ENCODE measurements at regions not wholly inside any gene's neighbourhood (a gene's known extent, or its start where the extent isn't known, plus 50 kb on each side); places are given as distances from the start of the nearest gene placed in this dataset.

- TF ChIP-seq CTCF (IDR thresholded peaks at IDR 0.05; ENCODE audit: poor library complexity, severe bottlenecking) = no peak
- no peak for DNase-seq (ENCODE audit: low spot score)
- Histone ChIP-seq H3K27me3 (ENCODE audit: insufficient read depth, poor library complexity, severe bottlenecking) (no peaks in the 10 kb centered on the region), H3K36me3 (ENCODE audit: low read depth) (no peaks in the 10 kb centered on the region), H3K4me1 (ENCODE audit: insufficient read depth, poor library complexity, severe bottlenecking) (no peaks in the 10 kb centered on the region), H3K27ac (ENCODE audit: poor library complexity, severe bottlenecking) (no peak overlapping the region), H3K4me3 (ENCODE audit: severe bottlenecking) (no peak overlapping the region), H3K9me3 (ENCODE audit: severe bottlenecking) (no peaks in the 10 kb centered on the region)
- peak; percentile 89 for ATAC-seq (ENCODE audit: low read depth)
Measured at GRCh38 chr10:9188022-9188810, 1133.7 kb downstream of the GATA3 start.

GRCh38 chr10:9189448-9189847, 1135.0 kb downstream of the GATA3 start:
- no peaks in the 10 kb centered on the region for H3K36me3 ChIP-seq (ENCODE audit: low read depth)
- no peaks in the 10 kb centered on the region for H3K4me1 ChIP-seq (ENCODE audit: insufficient read depth, poor library complexity, severe bottlenecking)
- no peaks in the 10 kb centered on the region for H3K9me3 ChIP-seq (ENCODE audit: severe bottlenecking)
- no peak overlapping the region for H3K27ac ChIP-seq (ENCODE audit: poor library complexity, severe bottlenecking)
- DNase-seq (ENCODE audit: low spot score) = no peak
- no peak for TF ChIP-seq CTCF (IDR thresholded peaks at IDR 0.05; ENCODE audit: poor library complexity, severe bottlenecking)
- no peaks in the 10 kb centered on the region for H3K27me3 ChIP-seq (ENCODE audit: insufficient read depth, poor library complexity, severe bottlenecking)
- no peak for ATAC-seq (ENCODE audit: low read depth)
- H3K4me3 ChIP-seq (ENCODE audit: severe bottlenecking) = no peak overlapping the region

- Histone ChIP-seq H3K27ac (ENCODE audit: poor library complexity, severe bottlenecking) (no peak overlapping the region), H3K9me3 (ENCODE audit: severe bottlenecking) (no peaks in the 10 kb centered on the region), H3K4me3 (ENCODE audit: severe bottlenecking) (no peak overlapping the region), H3K27me3 (ENCODE audit: insufficient read depth, poor library complexity, severe bottlenecking) (no peaks in the 10 kb centered on the region), H3K36me3 (ENCODE audit: low read depth) (no peaks in the 10 kb centered on the region), H3K4me1 (ENCODE audit: insufficient read depth, poor library complexity, severe bottlenecking) (no peaks in the 10 kb centered on the region)
- ATAC-seq (ENCODE audit: low read depth) (no peak), DNase-seq (ENCODE audit: low spot score) (no peak)
- no peak for TF ChIP-seq CTCF (IDR thresholded peaks at IDR 0.05; ENCODE audit: poor library complexity, severe bottlenecking)
Measured at GRCh38 chr10:9193120-9193519, 1138.6 kb downstream of the GATA3 start.

- Histone ChIP-seq H3K27me3 (ENCODE audit: insufficient read depth, poor library complexity, severe bottlenecking) (no peaks in the 10 kb centered on the region), H3K4me1 (ENCODE audit: insufficient read depth, poor library complexity, severe bottlenecking) (peaks cover 2% of the 10 kb centered on the region), H3K4me3 (ENCODE audit: severe bottlenecking) (no peak overlapping the region), H3K27ac (ENCODE audit: poor library complexity, severe bottlenecking) (no peak overlapping the region), H3K36me3 (ENCODE audit: low read depth) (no peaks in the 10 kb centered on the region), H3K9me3 (ENCODE audit: severe bottlenecking) (no peaks in the 10 kb centered on the region)
- ATAC-seq (ENCODE audit: low read depth) (no peak), DNase-seq (ENCODE audit: low spot score) (no peak)
- TF ChIP-seq CTCF (IDR thresholded peaks at IDR 0.05; ENCODE audit: poor library complexity, severe bottlenecking) = no peak
Measured at GRCh38 chr10:9195385-9195784, 1140.9 kb downstream of the GATA3 start.

GRCh38 chr10:9198611-9199010, 1144.1 kb downstream of the GATA3 start:
- H3K27me3 ChIP-seq (ENCODE audit: insufficient read depth, poor library complexity, severe bottlenecking) = no peaks in the 10 kb centered on the region
- peaks cover 2% of the 10 kb centered on the region for H3K4me1 ChIP-seq (ENCODE audit: insufficient read depth, poor library complexity, severe bottlenecking)
- DNase-seq (ENCODE audit: low spot score) (no peak), ATAC-seq (ENCODE audit: low read depth) (peak; percentile 66; the same call in 1 of the 3 replicates)
- no peaks in the 10 kb centered on the region for H3K36me3 ChIP-seq (ENCODE audit: low read depth)
- no peak overlapping the region for H3K27ac ChIP-seq (ENCODE audit: poor library complexity, severe bottlenecking)
- no peak overlapping the region for H3K4me3 ChIP-seq (ENCODE audit: severe bottlenecking)
- no peaks in the 10 kb centered on the region for H3K9me3 ChIP-seq (ENCODE audit: severe bottlenecking)
- no peak for TF ChIP-seq CTCF (IDR thresholded peaks at IDR 0.05; ENCODE audit: poor library complexity, severe bottlenecking)

Measured in RWPE2 (cell line).